ENCODE measurements at regions not wholly inside any gene's neighbourhood (a gene's known extent, or its start where the extent isn't known, plus 50 kb on each side); places are given as distances from the start of the nearest gene placed in this dataset.

- no peaks in the 10 kb centered on the region for H3K36me3 ChIP-seq (ENCODE audit: control insufficient read depth, insufficient read depth, low read length)
- H3K27me3 ChIP-seq (ENCODE audit: control insufficient read depth, insufficient read depth, low read length), result no peaks in the 10 kb centered on the region
- no peak overlapping the region for H3K9ac ChIP-seq (ENCODE audit: insufficient read depth, low read length)
- H3K4me3 ChIP-seq (replicated peaks in 1 of 4; ENCODE audit: control extremely low read depth in 1 of 4, insufficient read depth in 1 of 4, low read depth in 3 of 4, low read length in 4 of 4), result no peak overlapping the region
- no peak overlapping the region for H3K27ac ChIP-seq (ENCODE audit: insufficient read depth, low read length)
- H2AFZ ChIP-seq (ENCODE audit: low read length), result no peak overlapping the region
- H3K9me3 ChIP-seq (ENCODE audit: control insufficient read depth, insufficient read depth, low read depth, low read length), result no peaks in the 10 kb centered on the region
- H3K4me1 ChIP-seq (ENCODE audit: control insufficient read depth, extremely low read depth, insufficient read depth, low read length), result no peaks in the 10 kb centered on the region
- H4K20me1 ChIP-seq (ENCODE audit: control insufficient read depth, extremely low read depth, insufficient read depth, low read length), result no peaks in the 10 kb centered on the region
- no peaks in the 10 kb centered on the region for H3K79me2 ChIP-seq (ENCODE audit: control insufficient read depth, insufficient read depth, low read length)
- no peak overlapping the region for H3K4me2 ChIP-seq (ENCODE audit: extremely low read depth, insufficient read depth, low read length)
- no peak for TF ChIP-seq CTCF (conservative IDR thresholded peaks at IDR 0.05 in 1 of 2, IDR thresholded peaks at IDR 0.05 in 1 of 2; ENCODE audit: low read depth in 1 of 2, low read length in 2 of 2)
- TF ChIP-seq EZH2 (IDR thresholded peaks at IDR 0.05; ENCODE audit: low read length, missing control alignments), result no peak
- no peak for DNase-seq (ENCODE audit: low read depth in 2 of 2)
Measured at GRCh38 chr9:1522219-1522767, 472.1 kb downstream of the DMRT2 start.

GRCh38 chr9:1528456-1528855 is 478.3 kb downstream of the DMRT2 start:
- no peaks in the 10 kb centered on the region for H4K20me1 ChIP-seq (ENCODE audit: control insufficient read depth, extremely low read depth, insufficient read depth, low read length)
- no peak for DNase-seq (ENCODE audit: low read depth in 2 of 2)

GRCh38 chr9:1530696-1531095 is 480.5 kb downstream of the DMRT2 start:
- Histone ChIP-seq H3K9me3 (ENCODE audit: control insufficient read depth, insufficient read depth, low read depth, low read length) (no peaks in the 10 kb centered on the region), H3K4me2 (ENCODE audit: extremely low read depth, insufficient read depth, low read length) (no peak overlapping the region), H3K9ac (ENCODE audit: insufficient read depth, low read length) (no peak overlapping the region), H2AFZ (ENCODE audit: low read length) (no peak overlapping the region), H3K79me2 (ENCODE audit: control insufficient read depth, insufficient read depth, low read length) (no peaks in the 10 kb centered on the region), H4K20me1 (ENCODE audit: control insufficient read depth, extremely low read depth, insufficient read depth, low read length) (no peaks in the 10 kb centered on the region), H3K27ac (ENCODE audit: insufficient read depth, low read length) (no peak overlapping the region), H3K36me3 (ENCODE audit: control insufficient read depth, insufficient read depth, low read length) (no peaks in the 10 kb centered on the region), H3K4me1 (ENCODE audit: control insufficient read depth, extremely low read depth, insufficient read depth, low read length) (no peaks in the 10 kb centered on the region), H3K27me3 (ENCODE audit: control insufficient read depth, insufficient read depth, low read length) (no peaks in the 10 kb centered on the region), H3K4me3 (replicated peaks in 1 of 4; ENCODE audit: control extremely low read depth in 1 of 4, insufficient read depth in 1 of 4, low read depth in 3 of 4, low read length in 4 of 4) (no peak overlapping the region)
- DNase-seq (ENCODE audit: low read depth in 2 of 2), result no peak
- TF ChIP-seq CTCF (conservative IDR thresholded peaks at IDR 0.05 in 1 of 2, IDR thresholded peaks at IDR 0.05 in 1 of 2; ENCODE audit: low read depth in 1 of 2, low read length in 2 of 2), result no peak
- no peak for TF ChIP-seq EZH2 (IDR thresholded peaks at IDR 0.05; ENCODE audit: low read length, missing control alignments)

More at GRCh38 chr9:1528456-1528855, 478.3 kb downstream of the DMRT2 start:
- no peak overlapping the region for H3K27ac ChIP-seq (ENCODE audit: insufficient read depth, low read length)
- H3K9ac ChIP-seq (ENCODE audit: insufficient read depth, low read length), result no peak overlapping the region
- no peaks in the 10 kb centered on the region for H3K27me3 ChIP-seq (ENCODE audit: control insufficient read depth, insufficient read depth, low read length)
- H3K4me1 ChIP-seq (ENCODE audit: control insufficient read depth, extremely low read depth, insufficient read depth, low read length), result no peaks in the 10 kb centered on the region
- H2AFZ ChIP-seq (ENCODE audit: low read length), result no peak overlapping the region
- H3K4me2 ChIP-seq (ENCODE audit: extremely low read depth, insufficient read depth, low read length), result no peak overlapping the region
- no peaks in the 10 kb centered on the region for H3K79me2 ChIP-seq (ENCODE audit: control insufficient read depth, insufficient read depth, low read length)
- H3K9me3 ChIP-seq (ENCODE audit: control insufficient read depth, insufficient read depth, low read depth, low read length), result no peaks in the 10 kb centered on the region
- TF ChIP-seq EZH2 (IDR thresholded peaks at IDR 0.05; ENCODE audit: low read length, missing control alignments) (no peak), CTCF (conservative IDR thresholded peaks at IDR 0.05 in 1 of 2, IDR thresholded peaks at IDR 0.05 in 1 of 2; ENCODE audit: low read depth in 1 of 2, low read length in 2 of 2) (no peak)
- H3K4me3 ChIP-seq (replicated peaks in 1 of 4; ENCODE audit: control extremely low read depth in 1 of 4, insufficient read depth in 1 of 4, low read depth in 3 of 4, low read length in 4 of 4), result no peak overlapping the region
- no peaks in the 10 kb centered on the region for H3K36me3 ChIP-seq (ENCODE audit: control insufficient read depth, insufficient read depth, low read length)

Data from fibroblast of lung (primary cell).